Ammon's horn (tissue), 1 donor: ENCODE measurements at regions not wholly inside any gene's neighbourhood (a gene's known extent, or its start where the extent isn't known, plus 50 kb on each side); places are given as distances from the start of the nearest gene placed in this dataset.

ENCODE experiments used
- DNase-seq: peaks from one replicate; pipeline ENCODE4 v3.0.0-alpha.2; 2016; ENCODE audit warnings: low spot score

GRCh38 chr13:38519229-38519911, 167.5 kb upstream of the FREM2 start:
- no peak for DNase-seq

- DNase-seq, result no peak
Observed at GRCh38 chr13:38520041-38520440, 166.8 kb upstream of the FREM2 start.

- DNase-seq, result no peak
Observed at GRCh38 chr13:38527140-38527539, 159.7 kb upstream of the FREM2 start.

GRCh38 chr13:38528986-38529385, 157.9 kb upstream of the FREM2 start:
- DNase-seq, result no peak

GRCh38 chr13:38530492-38530891, 156.4 kb upstream of the FREM2 start:
- peak; percentile 16 for DNase-seq

- DNase-seq, result no peak
Observed at GRCh38 chr13:38535261-38535660, 151.6 kb upstream of the FREM2 start.

- peak; percentile 47 for DNase-seq
Observed at GRCh38 chr13:38537051-38537450, 149.8 kb upstream of the FREM2 start.

GRCh38 chr13:38538422-38538821, 148.5 kb upstream of the FREM2 start:
- DNase-seq, result no peak

- no peak for DNase-seq
Observed at GRCh38 chr13:38539632-38540031, 147.2 kb upstream of the FREM2 start.

- DNase-seq, result no peak
Observed at GRCh38 chr13:38542601-38543000, 144.3 kb upstream of the FREM2 start.

- DNase-seq, result no peak
Observed at GRCh38 chr13:38543561-38543960, 143.3 kb upstream of the FREM2 start.

GRCh38 chr13:38563739-38564138, 123.1 kb upstream of the FREM2 start:
- DNase-seq, result no peak

- peak; percentile 10 for DNase-seq
Observed at GRCh38 chr13:38564256-38565150, 122.4 kb upstream of the FREM2 start.

GRCh38 chr13:38566023-38566422, 120.9 kb upstream of the FREM2 start:
- DNase-seq, result no peak

GRCh38 chr13:38566519-38566918, 120.4 kb upstream of the FREM2 start:
- DNase-seq, result peak; percentile 9

GRCh38 chr13:38570706-38571105, 116.2 kb upstream of the FREM2 start:
- DNase-seq, result no peak

GRCh38 chr13:38575427-38575826, 111.5 kb upstream of the FREM2 start:
- DNase-seq, result no peak

GRCh38 chr13:38577048-38577447, 109.8 kb upstream of the FREM2 start:
- no peak for DNase-seq

- peak; percentile 64 for DNase-seq
Observed at GRCh38 chr13:38582133-38582532, 104.7 kb upstream of the FREM2 start.

- no peak for DNase-seq
Observed at GRCh38 chr13:38590230-38590629, 96.6 kb upstream of the FREM2 start.

- no peak for DNase-seq
Observed at GRCh38 chr13:38590796-38591507, 95.9 kb upstream of the FREM2 start.

- no peak for DNase-seq
Observed at GRCh38 chr13:38602266-38602665, 84.6 kb upstream of the FREM2 start.
